ENCODE measurements at regions not wholly inside any gene's neighbourhood (a gene's known extent, or its start where the extent isn't known, plus 50 kb on each side); places are given as distances from the start of the nearest gene placed in this dataset.

- ATAC-seq (ENCODE audit: low FRiP score) (no peak), DNase-seq (ENCODE audit: low spot score) (no peak)
- no peak for TF ChIP-seq CTCF (IDR thresholded peaks at IDR 0.05)
Measured at GRCh38 chr5:35561396-35561795, 56.3 kb upstream of the SPEF2 start.

- ATAC-seq (ENCODE audit: low FRiP score), result no peak
- no peak for DNase-seq (ENCODE audit: low spot score)
- TF ChIP-seq CTCF (IDR thresholded peaks at IDR 0.05), result no peak
Measured at GRCh38 chr5:35557748-35558147, 59.9 kb upstream of the SPEF2 start.

GRCh38 chr5:35557199-35557598 is 60.5 kb upstream of the SPEF2 start:
- no peak for DNase-seq (ENCODE audit: low spot score)
- no peak for ATAC-seq (ENCODE audit: low FRiP score)
- no peak for TF ChIP-seq CTCF (IDR thresholded peaks at IDR 0.05)

GRCh38 chr5:35554016-35554415 is 63.6 kb upstream of the SPEF2 start:
- TF ChIP-seq CTCF (IDR thresholded peaks at IDR 0.05), result no peak

GRCh38 chr5:35545190-35545589 is 72.5 kb upstream of the SPEF2 start:
- TF ChIP-seq CTCF (IDR thresholded peaks at IDR 0.05), result no peak
- DNase-seq (ENCODE audit: low spot score), result no peak
- no peak for ATAC-seq (ENCODE audit: low FRiP score)

More at GRCh38 chr5:35554016-35554415, 63.6 kb upstream of the SPEF2 start:
- DNase-seq (ENCODE audit: low spot score), result no peak
- ATAC-seq (ENCODE audit: low FRiP score), result no peak

- no peak for TF ChIP-seq CTCF (IDR thresholded peaks at IDR 0.05)
- DNase-seq (ENCODE audit: low spot score), result no peak
- no peak for ATAC-seq (ENCODE audit: low FRiP score)
Measured at GRCh38 chr5:35543408-35543807, 74.3 kb upstream of the SPEF2 start.

GRCh38 chr5:35540002-35540401 is 77.7 kb upstream of the SPEF2 start:
- TF ChIP-seq CTCF (IDR thresholded peaks at IDR 0.05), result no peak
- DNase-seq (ENCODE audit: low spot score), result no peak
- no peak for ATAC-seq (ENCODE audit: low FRiP score)

Measured in omental fat pad (tissue), 3 donors.